Kidney epithelial cell (primary cell): ENCODE measurements at regions not wholly inside any gene's neighbourhood (a gene's known extent, or its start where the extent isn't known, plus 50 kb on each side); places are given as distances from the start of the nearest gene placed in this dataset.
"Not testable (repeated sequence)": the region's sequence is repeated elsewhere in the genome, so short reads cannot be mapped to it uniquely, and the experiment has no call there.

ENCODE experiments used
- DNase-seq: peaks from one replicate; pipeline ENCODE4 v3.0.0-alpha.2; 2010; ENCODE audit warnings: low read depth
- H3K27me3 ChIP-seq: 2 replicates; pipeline ENCODE4 v1.6.0; 2011; ENCODE audit warnings: low read length; ENCODE audit not compliant: control insufficient read depth, insufficient read depth
- H3K36me3 ChIP-seq: 2 replicates; pipeline ENCODE4 v1.5.1; 2011; ENCODE audit warnings: low read length; ENCODE audit not compliant: control insufficient read depth, insufficient read depth
- H3K4me3 ChIP-seq: 2 replicates; pipeline ENCODE4 v1.5.1; 2011; ENCODE audit warnings: low read depth, mild to moderate bottlenecking, control low read depth, low read length
- TF ChIP-seq, protein P1 (sequence below): IDR thresholded peaks from 2 replicates; pipeline ENCODE4 v1.5.1; 2011; ENCODE audit warnings: mild to moderate bottlenecking, moderate library complexity, low read length, control low read depth, inconsistent platforms; ENCODE audit not compliant: insufficient read depth, poor library complexity, severe bottlenecking

- H3K27me3 ChIP-seq, result peaks cover 6% of the 10 kb centered on the region
These were observed 284.6 kb downstream of the C16orf95 start for GRCh38 chr16:87032554-87032953.

GRCh38 chr16:87033021-87033471 is 284.1 kb downstream of the C16orf95 start:
- H3K27me3 ChIP-seq, result peaks cover 6% of the 10 kb centered on the region
- DNase-seq, result no peak
- TF ChIP-seq, protein P1, sequence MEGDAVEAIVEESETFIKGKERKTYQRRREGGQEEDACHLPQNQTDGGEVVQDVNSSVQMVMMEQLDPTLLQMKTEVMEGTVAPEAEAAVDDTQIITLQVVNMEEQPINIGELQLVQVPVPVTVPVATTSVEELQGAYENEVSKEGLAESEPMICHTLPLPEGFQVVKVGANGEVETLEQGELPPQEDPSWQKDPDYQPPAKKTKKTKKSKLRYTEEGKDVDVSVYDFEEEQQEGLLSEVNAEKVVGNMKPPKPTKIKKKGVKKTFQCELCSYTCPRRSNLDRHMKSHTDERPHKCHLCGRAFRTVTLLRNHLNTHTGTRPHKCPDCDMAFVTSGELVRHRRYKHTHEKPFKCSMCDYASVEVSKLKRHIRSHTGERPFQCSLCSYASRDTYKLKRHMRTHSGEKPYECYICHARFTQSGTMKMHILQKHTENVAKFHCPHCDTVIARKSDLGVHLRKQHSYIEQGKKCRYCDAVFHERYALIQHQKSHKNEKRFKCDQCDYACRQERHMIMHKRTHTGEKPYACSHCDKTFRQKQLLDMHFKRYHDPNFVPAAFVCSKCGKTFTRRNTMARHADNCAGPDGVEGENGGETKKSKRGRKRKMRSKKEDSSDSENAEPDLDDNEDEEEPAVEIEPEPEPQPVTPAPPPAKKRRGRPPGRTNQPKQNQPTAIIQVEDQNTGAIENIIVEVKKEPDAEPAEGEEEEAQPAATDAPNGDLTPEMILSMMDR, result no peak
- no peaks in the 10 kb centered on the region for H3K36me3 ChIP-seq
- no peak overlapping the region for H3K4me3 ChIP-seq

More at GRCh38 chr16:87032554-87032953, 284.6 kb downstream of the C16orf95 start:
- Histone ChIP-seq H3K36me3 (no peaks in the 10 kb centered on the region), H3K4me3 (no peak overlapping the region)
- TF ChIP-seq, protein P1, result no peak
- DNase-seq, result no peak

DNA sequence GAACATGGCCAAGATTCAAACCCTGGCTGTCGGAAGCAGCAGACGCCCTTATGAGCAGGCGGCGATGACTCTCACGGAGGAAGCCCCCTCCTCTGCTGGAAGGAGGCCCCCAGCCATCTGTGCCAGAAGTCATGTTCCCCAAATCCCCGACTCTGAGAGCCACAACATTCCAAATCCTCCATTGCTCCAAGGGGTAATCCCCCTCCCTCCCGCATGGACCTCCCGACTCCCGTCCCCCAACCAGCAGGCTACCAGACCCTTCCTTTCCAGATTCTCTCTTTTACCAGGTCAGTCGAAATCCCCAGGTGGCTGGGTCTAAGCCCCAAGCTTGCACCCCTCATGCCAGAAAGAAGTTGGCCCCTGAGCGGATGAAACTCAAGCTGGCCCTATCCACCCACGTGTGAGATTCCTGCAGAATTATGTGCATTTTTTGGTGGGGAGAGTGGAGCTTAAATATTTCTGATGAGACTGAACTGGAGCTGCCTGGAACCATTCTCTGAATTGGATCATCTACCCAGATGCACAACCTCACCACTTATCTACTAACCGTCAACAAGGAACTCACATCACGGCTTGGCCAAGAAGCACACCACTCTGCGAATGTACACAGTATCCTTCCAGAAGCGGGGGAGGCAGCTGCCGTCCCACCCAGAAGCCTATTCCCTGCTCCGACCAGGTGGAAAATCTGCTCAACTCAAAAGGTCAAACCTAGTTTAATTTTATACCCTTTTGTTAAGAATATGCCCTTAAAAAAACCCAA is 283.5 kb downstream of the C16orf95 start:
- no peak for DNase-seq

DNA sequence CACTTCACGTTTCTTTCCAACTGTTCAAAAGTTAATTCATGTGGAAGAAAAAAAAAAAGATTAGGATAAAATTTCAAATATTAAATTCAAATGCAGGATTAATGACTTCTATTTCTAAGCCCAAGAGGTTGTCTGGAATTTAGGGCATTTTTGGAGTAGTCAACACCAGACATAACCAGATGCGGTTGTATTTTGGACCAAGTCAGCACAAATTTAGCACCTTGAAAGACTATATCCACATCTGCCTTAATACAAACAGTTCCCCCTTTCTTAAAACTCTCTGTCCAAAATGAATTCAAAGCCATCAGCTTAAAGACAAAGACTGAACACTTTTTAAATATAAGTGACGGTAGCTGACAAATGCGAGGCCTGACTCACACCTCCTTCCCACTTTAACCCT is 282.9 kb downstream of the C16orf95 start:
- no peak for DNase-seq
- TF ChIP-seq, protein P1, result no peak
- Histone ChIP-seq H3K27me3 (peaks cover 6% of the 10 kb centered on the region), H3K4me3 (no peak overlapping the region), H3K36me3 (no peaks in the 10 kb centered on the region)

More for the DNA sequence above, 283.5 kb downstream of the C16orf95 start:
- Histone ChIP-seq H3K4me3 (no peak overlapping the region), H3K36me3 (no peaks in the 10 kb centered on the region), H3K27me3 (peaks cover 6% of the 10 kb centered on the region)
- TF ChIP-seq, protein P1, result no peak

DNA sequence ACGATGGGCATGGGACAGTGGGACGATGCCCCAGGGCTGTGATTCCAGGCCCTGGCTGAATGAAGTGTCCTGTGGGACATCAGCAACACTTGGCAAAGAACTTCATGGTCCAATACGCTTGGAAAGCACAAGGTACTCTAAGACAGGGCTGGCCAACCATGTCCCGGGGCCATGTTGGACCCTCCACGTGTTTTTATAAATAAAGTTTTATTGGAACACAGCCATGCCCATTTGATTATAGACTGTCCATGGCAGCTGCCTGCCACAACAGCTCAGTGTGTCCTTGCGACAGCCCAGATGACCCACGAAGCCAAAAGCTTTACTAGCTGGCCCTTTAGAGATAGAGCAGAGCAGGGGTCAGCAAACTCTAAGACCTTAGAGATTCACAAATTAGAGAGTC is 282.1 kb downstream of the C16orf95 start:
- Histone ChIP-seq H3K4me3 (no peak overlapping the region), H3K27me3 (peaks cover 6% of the 10 kb centered on the region), H3K36me3 (no peaks in the 10 kb centered on the region)
- TF ChIP-seq, protein P1, result no peak
- no peak for DNase-seq

DNA sequence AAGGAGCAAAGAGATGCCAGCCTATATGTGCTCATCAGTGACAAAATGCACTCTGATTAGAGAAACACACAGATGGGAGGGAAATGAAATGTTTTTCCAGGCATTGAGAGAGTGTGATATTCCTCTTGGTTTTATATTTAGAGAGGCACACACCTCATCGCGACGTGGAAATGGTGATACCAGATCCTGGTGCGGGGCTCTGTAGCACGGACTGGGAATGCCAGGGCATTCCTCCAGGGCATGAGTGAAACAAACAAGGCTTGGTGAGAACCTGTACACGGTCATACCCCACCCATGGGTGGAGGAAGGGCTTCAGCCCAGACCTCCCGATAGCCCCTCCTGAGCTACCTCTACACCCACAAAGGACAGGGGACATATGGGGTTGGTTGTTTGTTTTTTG is 280.2 kb downstream of the C16orf95 start:
- H3K27me3 ChIP-seq, result peaks cover 6% of the 10 kb centered on the region
- no peak for DNase-seq
- H3K36me3 ChIP-seq, result no peaks in the 10 kb centered on the region
- TF ChIP-seq, protein P1, result no peak
- H3K4me3 ChIP-seq, result no peak overlapping the region

- not testable (repeated sequence) for DNase-seq, H3K27me3 ChIP-seq, H3K36me3 ChIP-seq, H3K4me3 ChIP-seq
These were observed 278.7 kb downstream of the C16orf95 start for GRCh38 chr16:87038528-87038927.
